H9 (cell line): ENCODE measurements at regions not wholly inside any gene's neighbourhood (a gene's known extent, or its start where the extent isn't known, plus 50 kb on each side); places are given as distances from the start of the nearest gene placed in this dataset.

Experiments
- DNase-seq: peaks from one replicate; pipeline ENCODE4 v3.0.0-alpha.2; 2017
- H2AFZ ChIP-seq: one replicate; pipeline ENCODE4 v1.6.1; 2013; ENCODE audit warnings: mild to moderate bottlenecking, low read length, control low read depth, moderate library complexity
- H2AK5ac ChIP-seq: 2 replicates; pipeline ENCODE4 v1.6.1; 2013; ENCODE audit warnings: low read length, control low read depth, mixed read lengths; ENCODE audit not compliant: insufficient read length
- H2BK120ac ChIP-seq: one replicate; pipeline ENCODE4 v1.6.1; 2013; ENCODE audit warnings: low read depth, mild to moderate bottlenecking, low read length, control low read depth, inconsistent platforms; ENCODE audit not compliant: poor library complexity, severe bottlenecking
- H2BK12ac ChIP-seq: 2 replicates; pipeline ENCODE4 v1.6.1; 2013; ENCODE audit warnings: low read length, control low read depth, mixed read lengths, low read depth; ENCODE audit not compliant: insufficient read length
- H2BK15ac ChIP-seq: 2 replicates; pipeline ENCODE4 v1.6.1; 2013; ENCODE audit warnings: low read depth, low read length, control low read depth
- H2BK20ac ChIP-seq: one replicate; pipeline ENCODE4 v1.6.1; 2013; ENCODE audit warnings: low read depth, mild to moderate bottlenecking, low read length, control low read depth, inconsistent platforms; ENCODE audit not compliant: poor library complexity, severe bottlenecking
- H2BK5ac ChIP-seq: 2 replicates; pipeline ENCODE4 v1.6.1; 2013; ENCODE audit warnings: low read length, control low read depth, mixed read lengths; ENCODE audit not compliant: insufficient read length
- H3K14ac ChIP-seq: 2 replicates; pipeline ENCODE4 v1.6.1; 2013; ENCODE audit warnings: low read length, control low read depth; ENCODE audit not compliant: insufficient read depth
- H3K18ac ChIP-seq: 2 replicates; pipeline ENCODE4 v1.6.1; 2013; ENCODE audit warnings: low read depth, mild to moderate bottlenecking, mixed read lengths, low read length, control low read depth; ENCODE audit not compliant: insufficient read length
- H3K23ac ChIP-seq: 2 replicates; pipeline ENCODE4 v1.6.1; 2013; ENCODE audit warnings: low read length, control low read depth, mixed read lengths, low read depth; ENCODE audit not compliant: insufficient read length
- H3K23me2 ChIP-seq: 2 replicates; pipeline ENCODE4 v1.6.1; 2013; ENCODE audit warnings: low read depth, mild to moderate bottlenecking, mixed read lengths, low read length, control low read depth; ENCODE audit not compliant: insufficient read length, poor library complexity, severe bottlenecking
- H3K27ac ChIP-seq: 2 replicates; pipeline ENCODE4 v1.5.1; 2013; ENCODE audit warnings: low read length, control low read depth, mixed read lengths, low read depth; ENCODE audit not compliant: insufficient read length
- H3K27me3 ChIP-seq: 2 replicates; pipeline ENCODE4 v1.6.1; 2013; ENCODE audit warnings: low read length, control low read depth, inconsistent platforms; ENCODE audit not compliant: insufficient read depth
- H3K4ac ChIP-seq: 2 replicates; pipeline ENCODE4 v1.6.1; 2013; ENCODE audit warnings: low read depth, mild to moderate bottlenecking, control low read depth, inconsistent platforms, low read length, moderate library complexity
- H3K4me1 ChIP-seq: 2 replicates; pipeline ENCODE4 v1.6.1; 2013; ENCODE audit warnings: low read length, control low read depth, inconsistent platforms; ENCODE audit not compliant: insufficient read depth
- H3K4me2 ChIP-seq: 2 replicates; pipeline ENCODE4 v1.6.1; 2013; ENCODE audit warnings: low read length, control low read depth, mixed read lengths; ENCODE audit not compliant: insufficient read length, insufficient read depth
- H3K56ac ChIP-seq: 2 replicates; pipeline ENCODE4 v1.6.1; 2013; ENCODE audit warnings: low read depth, mild to moderate bottlenecking, mixed read lengths, low read length, control low read depth; ENCODE audit not compliant: insufficient read length
- H3K79me1 ChIP-seq: 2 replicates; pipeline ENCODE4 v1.6.1; 2013; ENCODE audit warnings: low read depth, mild to moderate bottlenecking, moderate library complexity, low read length, control low read depth, inconsistent platforms; ENCODE audit not compliant: insufficient read depth, poor library complexity, severe bottlenecking
- H3K79me2 ChIP-seq: 2 replicates; pipeline ENCODE4 v1.6.1; 2013; ENCODE audit warnings: low read length, control low read depth, inconsistent platforms; ENCODE audit not compliant: insufficient read depth
- H3K9ac ChIP-seq: 2 replicates; pipeline ENCODE4 v1.6.1; 2013; ENCODE audit warnings: low read length, control low read depth, mixed read lengths; ENCODE audit not compliant: insufficient read length; ENCODE audit errors: extremely low read depth
- H3K9me3 ChIP-seq: one replicate; pipeline ENCODE4 v1.6.1; 2013; ENCODE audit warnings: low read depth, low read length, inconsistent platforms; ENCODE audit not compliant: control insufficient read depth
- H3T11ph ChIP-seq: one replicate; pipeline ENCODE4 v1.6.1; 2013; ENCODE audit warnings: mild to moderate bottlenecking, low read length, control low read depth, inconsistent platforms
- H4K20me1 ChIP-seq: one replicate; pipeline ENCODE4 v1.6.1; 2013; ENCODE audit not compliant: control insufficient read depth, insufficient read length, insufficient read depth
- H4K5ac ChIP-seq: 2 replicates; pipeline ENCODE4 v1.6.1; 2013; ENCODE audit warnings: low read depth, mild to moderate bottlenecking, mixed read lengths, low read length, control low read depth; ENCODE audit not compliant: insufficient read length
- H4K8ac ChIP-seq: replicated peaks from 2 replicates; pipeline ENCODE4 v1.6.1; 2013; ENCODE audit warnings: low read length, control low read depth, mixed read lengths, low read depth; ENCODE audit not compliant: insufficient read length
- H4K91ac ChIP-seq: 2 replicates; pipeline ENCODE4 v1.6.1; 2013; ENCODE audit warnings: low read depth, mild to moderate bottlenecking, moderate library complexity, mixed read lengths, low read length, control low read depth; ENCODE audit not compliant: insufficient read length
- H3K27ac Mint-ChIP-seq, 3 experiments: 2 replicates in 2 of 3; 3 replicates in 1 of 3; pipeline ENCODE4 v1.8.0; 2020 to 2021; ENCODE audit warnings: mixed read lengths in 3 of 3, mild to moderate bottlenecking in 1 of 3, moderate library complexity in 1 of 3
- H3K27me3 Mint-ChIP-seq: 2 replicates; pipeline ENCODE4 v1.8.0; 2021; ENCODE audit warnings: low read depth, mild to moderate bottlenecking, moderate library complexity, mixed read lengths
- H3K36me3 Mint-ChIP-seq, 3 experiments: 2 replicates in 2 of 3; 3 replicates in 1 of 3; pipeline ENCODE4 v1.8.0; 2020 to 2021; ENCODE audit warnings: low read depth in 3 of 3, mixed read lengths in 3 of 3; ENCODE audit not compliant: insufficient read depth in 1 of 3
- H3K4me1 Mint-ChIP-seq, 2 experiments: 2 replicates each; pipeline ENCODE4 v1.8.0; 2020; ENCODE audit warnings: mixed read lengths in 2 of 2
- H3K4me3 Mint-ChIP-seq, 2 experiments: 2 replicates in 1 of 2; 3 replicates in 1 of 2; pipeline ENCODE4 v1.8.0; 2020 to 2021; ENCODE audit warnings: mild to moderate bottlenecking in 2 of 2, mixed read lengths in 2 of 2, moderate library complexity in 1 of 2
- H3K9me3 Mint-ChIP-seq, 2 experiments: 2 replicates in 1 of 2; 3 replicates in 1 of 2; pipeline ENCODE4 v1.8.0; 2020; ENCODE audit warnings: mild to moderate bottlenecking in 2 of 2, mixed read lengths in 2 of 2, moderate library complexity in 1 of 2
- WGBS: extraction: QIAGEN DNeasy Blood & Tissue Kit; methylation state at CpG from one replicate; pipeline ENCODE4 v1.1.7; 2013; ENCODE audit warnings: missing lambda C conversion rate, low lambda C conversion rate, mixed read lengths; ENCODE audit not compliant: insufficient read length; ENCODE audit errors: extremely low coverage; 5-methylcytosine and 5-hydroxymethylcytosine counted together
- TF ChIP-seq, protein P1 (sequence below): fragments of 200-600 bp; sonication (generic); conservative IDR thresholded peaks from 3 replicates; pipeline ENCODE4 v1.8.0; 2021; ENCODE audit warnings: antibody characterized with exemption, mild to moderate bottlenecking

- no peak overlapping the region for H2AFZ ChIP-seq
- Mint-ChIP-seq H3K27me3 (peaks cover 1% of the 10 kb centered on the region; the same call in 1 of the 2 replicates), H3K9me3 (peaks cover 5% of the 10 kb centered on the region in 2 experiments), H3K4me1 (peaks cover 0 to 3% of the 10 kb centered on the region in 2 experiments; a peak in 1 of 4 replicates), H3K36me3 (peaks cover 0 to 6% (median under 1%) of the 10 kb centered on the region in 3 experiments; a peak in 4 of 7 replicates), H3K27ac (no peak overlapping the region), H3K4me3 (no peak overlapping the region)
- H4K20me1 ChIP-seq, result no peaks in the 10 kb centered on the region
- H3K27me3 ChIP-seq, result no peaks in the 10 kb centered on the region; the same call in 1 of the 2 replicates
- no peak overlapping the region for H3K4ac ChIP-seq
- no peak overlapping the region for H3K23ac ChIP-seq
- H2BK12ac ChIP-seq, result no peak overlapping the region
- TF ChIP-seq, protein P1, sequence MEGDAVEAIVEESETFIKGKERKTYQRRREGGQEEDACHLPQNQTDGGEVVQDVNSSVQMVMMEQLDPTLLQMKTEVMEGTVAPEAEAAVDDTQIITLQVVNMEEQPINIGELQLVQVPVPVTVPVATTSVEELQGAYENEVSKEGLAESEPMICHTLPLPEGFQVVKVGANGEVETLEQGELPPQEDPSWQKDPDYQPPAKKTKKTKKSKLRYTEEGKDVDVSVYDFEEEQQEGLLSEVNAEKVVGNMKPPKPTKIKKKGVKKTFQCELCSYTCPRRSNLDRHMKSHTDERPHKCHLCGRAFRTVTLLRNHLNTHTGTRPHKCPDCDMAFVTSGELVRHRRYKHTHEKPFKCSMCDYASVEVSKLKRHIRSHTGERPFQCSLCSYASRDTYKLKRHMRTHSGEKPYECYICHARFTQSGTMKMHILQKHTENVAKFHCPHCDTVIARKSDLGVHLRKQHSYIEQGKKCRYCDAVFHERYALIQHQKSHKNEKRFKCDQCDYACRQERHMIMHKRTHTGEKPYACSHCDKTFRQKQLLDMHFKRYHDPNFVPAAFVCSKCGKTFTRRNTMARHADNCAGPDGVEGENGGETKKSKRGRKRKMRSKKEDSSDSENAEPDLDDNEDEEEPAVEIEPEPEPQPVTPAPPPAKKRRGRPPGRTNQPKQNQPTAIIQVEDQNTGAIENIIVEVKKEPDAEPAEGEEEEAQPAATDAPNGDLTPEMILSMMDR, result no peak
- no peaks in the 10 kb centered on the region for H3K23me2 ChIP-seq
- no peak overlapping the region for H4K8ac ChIP-seq
- H3K9ac ChIP-seq, result no peak overlapping the region
- no peak overlapping the region for H2AK5ac ChIP-seq
- DNase-seq, result no peak
- no peaks in the 10 kb centered on the region for H3K79me1 ChIP-seq
- no peak overlapping the region for H2BK15ac ChIP-seq
- H3K4me1 ChIP-seq, result no peaks in the 10 kb centered on the region
- WGBS, result no CpG with 5 or more reads among the region's 8 CpGs
- no peak overlapping the region for H2BK20ac ChIP-seq
- no peak overlapping the region for H3T11ph ChIP-seq
- H2BK120ac ChIP-seq, result no peak overlapping the region
- H3K9me3 ChIP-seq, result no peaks in the 10 kb centered on the region
- no peak overlapping the region for H2BK5ac ChIP-seq
- H3K18ac ChIP-seq, result no peak overlapping the region
- no peaks in the 10 kb centered on the region for H3K79me2 ChIP-seq
- H3K27ac ChIP-seq, result no peak overlapping the region
- no peak overlapping the region for H4K5ac ChIP-seq
- H3K14ac ChIP-seq, result no peak overlapping the region
- no peak overlapping the region for H3K4me2 ChIP-seq
- no peak overlapping the region for H3K56ac ChIP-seq
- H4K91ac ChIP-seq, result no peak overlapping the region
These were observed 415.9 kb upstream of the PROX1 start for GRCh38 chr1:213571843-213572242.
